GM18517 (cell line): ENCODE measurements at regions not wholly inside any gene's neighbourhood (a gene's known extent, or its start where the extent isn't known, plus 50 kb on each side); places are given as distances from the start of the nearest gene placed in this dataset.
"Not testable (repeated sequence)": the region's sequence is repeated elsewhere in the genome, so short reads cannot be mapped to it uniquely, and the experiment has no call there.

Source experiments
- ATAC-seq: cut with Tn5 transposase; IDR thresholded peaks from one replicate; pipeline ENCODE4 v1.9.1; 2021; ENCODE audit warnings: mild to moderate bottlenecking, moderate library complexity; ENCODE audit not compliant: unreplicated experiment

DNA sequence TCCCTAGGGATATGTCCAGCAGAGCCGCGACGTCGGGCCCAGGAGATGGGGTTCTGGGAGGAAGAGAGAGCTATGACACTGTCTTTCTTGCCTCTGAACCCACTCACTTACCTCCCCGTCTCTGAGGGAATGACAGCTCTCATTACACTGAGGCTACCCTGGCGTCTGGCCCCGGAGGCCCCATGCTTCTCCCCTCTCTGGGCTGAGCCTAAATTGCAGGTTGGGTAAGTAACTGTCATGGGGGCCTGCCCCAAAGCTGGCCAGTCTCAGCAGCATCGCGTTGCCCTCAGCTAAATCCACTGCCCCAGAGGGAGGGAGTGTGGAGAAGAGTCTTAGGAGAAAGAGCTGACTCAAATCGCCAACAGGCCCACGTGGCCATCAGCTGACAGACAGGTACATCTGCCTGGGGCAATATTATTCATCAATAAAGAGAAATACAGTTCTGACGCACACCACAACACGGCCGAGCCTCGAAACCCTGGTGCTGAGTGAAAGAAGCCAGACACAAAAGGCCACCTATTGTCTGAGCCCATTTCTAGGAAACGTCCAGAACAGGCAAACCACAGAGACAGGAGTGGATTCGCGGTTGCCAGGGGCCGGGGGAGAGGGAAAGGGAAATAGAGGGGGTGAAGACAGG lies 156.4 kb downstream of the C16orf95 start:
- ATAC-seq = no peak

DNA sequence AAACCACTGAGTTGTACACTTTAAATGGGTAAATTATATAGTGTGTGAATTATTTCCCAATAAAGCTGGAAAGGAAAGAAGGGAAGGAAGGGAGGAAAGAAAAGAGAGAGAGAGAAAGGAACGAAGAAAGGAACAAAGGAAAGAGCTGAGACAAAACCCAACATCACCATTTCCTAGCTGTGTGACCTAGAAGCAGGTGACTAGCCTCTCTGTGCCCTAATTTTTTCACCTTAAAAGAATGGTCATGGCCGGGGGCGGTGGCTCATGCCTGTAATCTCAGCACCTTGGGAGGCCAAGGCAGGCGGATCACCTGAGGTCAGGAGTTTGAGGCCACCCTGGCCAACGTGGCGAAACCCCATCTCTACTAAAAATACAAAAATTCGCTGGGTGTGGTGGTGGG lies 155.8 kb downstream of the C16orf95 start:
- not testable (repeated sequence) for ATAC-seq

DNA sequence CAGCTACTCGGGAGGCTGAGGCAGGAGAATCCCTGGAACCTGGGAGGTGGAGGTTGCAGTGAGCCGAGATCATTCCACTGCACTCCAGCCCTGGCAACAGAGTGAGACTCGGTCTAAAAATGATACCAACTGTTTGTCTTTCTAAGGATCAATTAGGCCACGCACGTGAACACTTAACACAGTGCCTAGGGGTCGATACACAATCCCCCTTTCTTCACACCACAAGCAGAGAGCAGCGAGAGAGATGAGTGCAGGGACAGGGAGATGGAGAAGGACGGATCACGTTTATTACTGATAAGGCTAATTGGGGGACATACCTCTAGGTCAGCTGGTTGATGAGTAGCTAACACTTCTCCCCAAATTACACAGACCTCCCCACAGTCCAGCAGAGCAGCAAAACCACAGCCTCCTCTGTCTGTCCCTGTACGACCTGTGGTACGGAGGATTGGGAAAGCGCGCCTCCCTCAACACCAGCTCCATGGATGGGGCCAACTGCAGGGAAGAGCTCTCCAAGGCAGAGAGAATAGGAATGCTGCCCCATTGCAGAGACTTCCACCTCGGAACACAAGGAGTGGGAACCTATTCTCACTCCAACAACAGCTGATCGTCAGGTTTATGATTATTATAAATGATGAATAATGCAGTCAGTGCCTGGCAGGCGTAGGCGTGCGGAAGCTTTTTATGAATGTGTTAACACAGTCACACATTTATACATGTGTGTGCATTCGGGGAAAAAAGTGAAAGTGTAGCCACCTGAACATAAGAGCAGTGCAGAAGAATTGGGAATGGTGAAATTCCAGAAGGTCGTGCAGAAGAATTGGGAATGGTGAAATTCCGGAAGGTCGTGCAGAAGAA lies 155.1 kb downstream of the C16orf95 start:
- no peak for ATAC-seq

DNA sequence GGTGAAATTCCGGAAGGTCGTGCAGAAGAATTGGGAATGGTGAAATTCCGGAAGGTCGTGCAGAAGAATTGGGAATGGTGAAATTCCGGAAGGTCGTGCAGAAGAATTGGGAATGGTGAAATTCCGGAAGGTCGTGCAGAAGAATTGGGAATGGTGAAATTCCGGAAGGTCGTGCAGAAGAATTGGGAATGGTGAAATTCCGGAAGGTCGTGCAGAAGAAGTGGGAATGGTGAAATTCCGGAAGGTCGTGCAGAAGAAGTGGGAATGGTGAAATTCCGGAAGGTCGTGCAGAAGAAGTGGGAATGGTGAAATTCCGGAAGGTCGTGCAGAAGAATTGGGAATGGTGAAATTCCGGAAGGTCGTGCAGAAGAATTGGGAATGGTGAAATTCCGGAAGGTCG lies 154.4 kb downstream of the C16orf95 start:
- ATAC-seq = not testable (repeated sequence)

DNA sequence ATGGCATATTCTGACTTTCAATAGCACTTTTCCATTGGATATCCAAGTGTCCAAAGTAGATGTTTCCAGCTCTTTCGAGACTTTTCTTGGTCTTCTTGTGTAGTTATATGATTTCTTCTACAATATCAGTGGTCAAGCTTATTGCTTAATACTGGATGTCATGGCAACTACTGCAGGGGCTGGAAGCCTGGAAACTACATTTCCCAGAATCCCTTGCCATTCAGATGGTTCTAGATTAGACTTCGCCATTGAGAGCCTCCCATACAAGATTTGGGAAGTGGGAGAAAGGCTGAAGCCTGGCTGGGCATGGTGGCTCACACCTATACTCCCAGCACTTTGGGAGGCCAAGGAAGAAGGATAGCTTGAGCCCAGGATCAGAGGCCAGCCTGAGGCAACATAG lies 153.6 kb downstream of the C16orf95 start:
- ATAC-seq = no peak

DNA sequence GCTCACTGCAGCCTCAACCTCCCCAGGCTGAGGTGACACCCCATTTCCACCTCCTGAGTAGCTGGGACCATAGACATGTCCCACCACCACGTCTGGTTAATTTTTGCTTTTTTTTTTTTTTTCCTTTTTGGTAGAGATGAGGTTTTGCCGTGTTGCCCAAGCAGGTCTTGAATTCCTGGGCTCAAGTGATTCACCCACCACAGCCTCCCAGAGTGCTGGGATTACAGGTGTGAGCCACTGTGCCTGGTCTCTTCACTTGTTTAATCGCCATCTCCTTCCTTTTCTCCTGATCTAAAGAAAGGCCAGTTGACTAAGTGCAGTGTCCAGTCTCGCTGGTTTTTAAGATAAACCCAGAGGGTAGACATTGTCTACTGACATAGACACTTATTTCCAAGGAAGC lies 152.0 kb downstream of the C16orf95 start:
- no peak for ATAC-seq

DNA sequence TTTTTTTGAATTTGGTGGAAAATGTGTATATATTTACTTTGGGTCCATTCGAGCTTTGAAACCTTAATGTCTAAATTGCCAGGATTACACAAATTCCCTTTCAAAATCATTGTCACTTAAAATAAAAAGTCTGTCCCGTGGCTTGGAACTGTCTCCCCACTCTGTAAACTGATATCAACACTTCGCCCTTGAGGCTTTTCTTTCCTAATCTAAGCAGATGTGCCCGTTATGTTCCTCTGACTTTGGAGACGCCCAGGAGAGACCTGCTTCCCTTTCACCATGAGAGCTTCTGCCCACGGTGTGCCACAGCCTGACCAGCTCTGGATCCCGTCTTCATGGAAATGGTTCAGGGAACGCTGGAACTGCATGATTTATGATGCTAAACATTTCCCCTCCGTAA lies 151.3 kb downstream of the C16orf95 start:
- no peak for ATAC-seq

DNA sequence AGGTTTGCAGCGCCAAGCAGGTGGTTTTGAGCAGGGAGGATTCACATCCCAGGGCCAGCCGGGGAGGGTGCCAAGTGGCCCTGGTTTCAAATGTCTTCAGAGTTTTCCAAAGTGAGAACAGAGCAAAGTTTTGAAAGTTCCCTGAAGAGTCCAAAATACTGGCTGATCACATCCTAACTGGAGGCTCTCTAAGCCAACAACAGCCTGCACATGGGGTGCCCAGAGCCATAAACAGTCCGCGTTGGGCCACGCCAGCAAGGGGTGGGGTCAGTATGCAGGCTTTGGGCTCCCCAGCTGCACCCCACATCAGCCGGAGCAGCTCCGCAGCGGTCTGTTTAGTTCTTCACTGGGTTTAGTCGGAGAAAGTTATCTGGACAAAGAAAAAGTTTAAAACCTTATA lies 150.9 kb downstream of the C16orf95 start:
- no peak for ATAC-seq

DNA sequence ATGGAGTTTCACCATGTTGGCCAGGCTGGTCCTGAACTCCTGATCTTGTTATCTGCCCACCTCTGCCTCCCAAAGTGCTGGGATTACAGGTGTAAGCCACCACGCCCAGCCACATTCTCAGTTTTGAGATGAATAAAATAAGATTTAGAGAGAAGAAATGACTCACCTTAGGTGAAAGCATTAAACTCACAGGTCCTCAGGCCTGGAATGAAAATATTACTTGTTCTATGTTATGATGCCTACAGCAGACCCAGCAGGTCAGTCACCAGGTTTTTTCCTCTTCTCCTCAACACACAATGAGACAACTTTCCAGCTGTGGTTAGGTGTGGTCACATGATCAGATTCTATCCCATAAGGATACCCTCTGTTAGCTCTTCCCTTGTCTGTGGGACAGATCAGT lies 150.3 kb downstream of the C16orf95 start:
- no peak for ATAC-seq

DNA sequence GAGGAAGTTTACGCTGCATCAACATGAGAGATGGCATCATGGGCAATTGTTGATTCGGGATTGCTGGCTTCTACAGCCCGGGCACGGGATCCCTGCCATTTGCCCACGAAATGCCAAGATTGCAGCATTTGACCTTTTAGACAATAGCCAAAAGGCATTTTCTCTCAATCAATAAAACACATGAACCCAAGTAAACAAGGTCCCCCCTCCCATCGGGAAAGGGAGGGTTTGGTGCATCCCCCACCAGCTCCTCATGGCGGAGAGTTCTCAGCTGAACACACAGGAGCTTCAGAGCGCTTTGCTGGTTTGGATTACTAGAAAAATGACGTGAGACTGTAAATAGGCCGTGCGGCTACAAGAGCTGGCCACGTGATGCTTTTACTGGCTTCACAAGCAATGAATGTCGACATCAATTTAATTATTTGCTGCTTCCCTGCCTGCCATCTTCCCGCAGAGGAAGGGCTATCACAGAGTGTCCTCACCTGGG lies 147.6 kb downstream of the C16orf95 start:
- no peak for ATAC-seq

DNA sequence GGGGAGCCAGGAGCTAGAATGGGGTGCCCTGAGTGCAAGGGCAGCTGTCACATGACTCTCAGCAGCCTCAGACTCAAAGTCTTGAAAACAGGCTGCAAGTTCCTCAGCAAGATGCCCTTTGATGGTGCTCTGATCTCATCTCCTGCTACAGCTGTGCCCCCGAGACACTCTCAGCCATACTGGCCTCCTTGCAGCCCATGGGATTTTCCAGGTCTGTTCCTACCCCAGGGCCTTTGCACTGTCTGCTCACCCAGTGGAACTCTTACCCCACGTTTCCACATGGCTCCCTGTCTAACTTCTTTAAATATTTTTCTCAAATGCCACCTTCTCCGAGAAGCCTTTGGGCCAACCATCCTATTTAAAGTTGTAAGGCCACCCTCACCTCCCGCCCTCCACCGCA lies 146.9 kb downstream of the C16orf95 start:
- no peak for ATAC-seq

DNA sequence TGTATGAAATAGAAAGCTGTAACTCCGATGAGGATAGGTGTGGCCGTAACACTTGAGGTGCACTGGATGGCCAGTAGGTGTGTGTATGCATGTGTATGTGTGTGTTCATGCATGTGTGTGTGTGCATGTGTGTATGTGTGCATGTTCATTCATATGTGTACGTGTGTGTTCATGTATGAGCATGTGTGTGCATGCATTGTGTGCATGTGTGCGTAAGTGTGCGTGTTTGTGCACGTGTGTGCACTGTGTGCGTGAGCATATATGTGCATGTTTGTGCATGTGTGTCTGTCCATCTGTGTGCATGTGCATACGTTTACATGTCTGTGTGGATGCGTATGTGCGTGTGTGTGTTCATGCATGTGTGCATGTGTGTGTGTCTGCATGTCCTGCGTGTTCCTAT lies 145.5 kb downstream of the C16orf95 start:
- no peak for ATAC-seq

DNA sequence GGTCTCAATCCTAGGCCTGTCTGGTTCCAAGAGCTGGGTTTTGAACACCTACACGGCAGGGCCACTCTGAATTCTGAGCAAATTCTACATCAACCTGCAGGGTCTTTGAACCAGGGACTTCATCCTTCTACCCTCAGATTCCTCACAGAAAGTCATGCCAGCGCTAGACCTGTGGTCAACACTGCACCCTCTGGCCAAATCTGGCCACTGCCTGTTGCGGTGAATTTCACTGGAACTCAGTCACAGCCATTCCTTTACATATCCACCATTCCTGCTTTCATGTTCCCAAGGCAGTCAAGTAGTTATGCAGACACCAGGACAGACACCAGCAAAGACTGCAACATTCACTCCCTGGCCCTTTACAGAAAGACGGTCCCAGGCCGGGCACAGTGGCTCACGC lies 144.6 kb downstream of the C16orf95 start:
- no peak for ATAC-seq

DNA sequence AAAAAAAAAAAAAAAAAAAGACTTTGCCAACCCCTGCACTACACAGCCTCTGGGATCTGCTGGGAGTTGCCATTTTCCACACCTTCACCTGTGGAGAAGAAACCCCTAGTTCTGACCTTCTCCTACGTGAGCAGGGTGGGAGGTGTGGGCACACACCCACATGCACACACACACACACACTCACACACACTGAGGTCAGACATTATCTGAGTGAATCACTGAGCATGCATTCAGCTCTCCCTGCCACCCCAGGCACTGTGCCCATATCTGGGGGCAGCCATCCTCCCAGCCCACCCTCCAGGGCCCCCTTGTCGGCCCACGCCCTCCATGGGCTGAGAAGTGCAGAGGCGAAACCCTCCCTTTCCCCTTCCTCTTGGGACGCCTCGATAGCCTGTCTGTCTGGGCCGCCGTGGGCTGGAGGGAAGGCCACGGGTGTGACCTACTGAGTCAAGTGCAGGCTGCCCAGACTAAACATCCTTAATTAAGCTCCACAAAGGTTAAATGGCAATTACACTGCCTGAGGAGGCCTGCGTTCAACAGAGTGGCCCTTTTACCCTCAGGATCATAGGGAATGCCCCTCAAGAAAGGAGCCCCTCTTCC lies 143.8 kb downstream of the C16orf95 start:
- ATAC-seq = no peak

DNA sequence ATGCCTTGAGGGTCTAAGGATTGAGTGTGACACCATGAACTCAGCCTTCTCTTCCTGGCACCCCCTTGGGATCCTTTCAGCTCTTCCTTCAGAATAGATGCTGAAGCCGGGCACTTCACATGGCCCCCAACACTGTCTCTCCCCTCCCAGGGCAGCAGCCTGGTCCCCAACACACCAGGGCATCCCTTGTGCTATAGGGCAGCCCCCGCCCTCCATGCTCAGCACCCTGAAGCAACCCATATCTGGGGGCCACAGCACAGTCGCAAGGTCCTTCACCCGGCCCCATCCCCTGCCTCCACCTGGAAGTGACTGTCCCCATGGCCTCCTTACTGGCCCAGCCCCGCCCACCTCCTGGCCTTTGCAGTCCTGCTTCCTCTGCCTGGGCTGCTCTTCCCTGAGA lies 143.1 kb downstream of the C16orf95 start:
- no peak for ATAC-seq

DNA sequence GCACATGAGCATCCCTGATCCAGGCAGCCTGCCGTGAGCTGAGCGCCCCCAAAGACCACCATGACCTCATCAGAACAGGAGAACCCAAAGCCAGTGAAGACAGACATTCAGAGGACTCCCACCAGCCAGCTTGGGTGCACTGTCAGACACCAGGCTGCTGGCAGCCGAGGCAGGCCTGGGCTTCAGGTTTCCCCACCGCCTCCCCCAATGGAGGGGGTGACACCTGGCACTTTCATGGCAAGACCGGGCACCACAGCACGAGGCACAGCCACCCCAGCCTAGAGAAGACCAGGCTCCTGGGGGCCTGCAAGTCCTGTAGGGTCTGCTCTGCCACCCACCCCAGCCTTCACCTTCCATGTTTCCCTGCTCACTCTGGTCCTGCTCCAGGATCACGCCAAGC lies 140.5 kb downstream of the C16orf95 start:
- no peak for ATAC-seq

DNA sequence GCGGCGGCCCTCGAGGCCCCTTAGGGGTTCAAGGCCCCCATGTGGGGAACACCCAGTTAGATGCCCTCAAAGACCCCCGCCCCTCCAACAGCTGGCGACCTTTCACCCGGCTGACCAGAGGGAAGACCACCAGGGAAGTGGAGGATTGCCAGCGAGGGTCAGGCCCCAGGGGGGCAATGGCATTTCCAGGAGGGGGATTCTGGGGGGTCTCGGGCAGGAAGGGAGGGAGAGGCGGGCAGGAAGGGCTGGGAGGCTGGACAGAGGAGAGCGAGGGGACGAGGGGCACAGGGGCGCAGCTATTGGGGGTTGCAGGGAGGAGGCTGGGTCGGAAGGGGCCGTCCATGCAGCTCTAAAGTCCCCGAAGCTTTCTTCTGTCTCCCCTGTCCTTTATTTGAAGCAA lies 139.5 kb downstream of the C16orf95 start:
- no peak for ATAC-seq

DNA sequence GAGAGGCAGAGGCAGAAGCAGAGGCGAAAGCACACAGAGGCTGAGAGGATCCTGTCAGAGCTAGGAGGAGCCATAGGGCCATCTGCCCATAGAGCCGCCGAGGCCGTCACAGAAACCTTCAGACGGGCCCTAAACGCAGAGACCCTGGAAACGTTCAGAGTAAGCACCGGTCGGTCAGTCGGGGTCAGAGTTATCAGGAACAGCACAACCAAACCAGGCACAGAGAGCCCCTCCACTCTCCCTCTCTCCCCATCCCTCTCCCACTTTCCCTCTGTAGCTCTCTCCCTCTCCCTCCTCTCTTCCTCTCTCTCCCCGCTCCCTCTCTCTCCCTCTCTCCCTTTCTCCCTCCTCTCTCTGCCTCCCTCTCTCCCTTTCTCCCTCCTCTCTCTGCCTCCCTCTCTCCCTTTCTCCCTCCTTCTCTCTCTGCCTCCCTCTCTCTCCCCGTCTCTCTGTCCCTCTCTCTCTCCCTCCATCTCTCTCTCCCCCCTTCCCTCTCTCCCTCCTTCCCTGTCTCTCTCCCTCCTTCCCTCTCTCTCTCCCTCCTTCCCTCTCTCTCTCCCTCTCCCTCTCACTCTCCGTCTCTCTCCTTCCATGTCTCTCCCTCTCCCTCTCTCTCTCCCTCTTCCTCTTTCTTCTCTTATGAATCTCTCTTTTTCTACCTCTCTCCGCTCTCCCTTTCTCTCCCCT lies 138.9 kb downstream of the C16orf95 start:
- no peak for ATAC-seq

DNA sequence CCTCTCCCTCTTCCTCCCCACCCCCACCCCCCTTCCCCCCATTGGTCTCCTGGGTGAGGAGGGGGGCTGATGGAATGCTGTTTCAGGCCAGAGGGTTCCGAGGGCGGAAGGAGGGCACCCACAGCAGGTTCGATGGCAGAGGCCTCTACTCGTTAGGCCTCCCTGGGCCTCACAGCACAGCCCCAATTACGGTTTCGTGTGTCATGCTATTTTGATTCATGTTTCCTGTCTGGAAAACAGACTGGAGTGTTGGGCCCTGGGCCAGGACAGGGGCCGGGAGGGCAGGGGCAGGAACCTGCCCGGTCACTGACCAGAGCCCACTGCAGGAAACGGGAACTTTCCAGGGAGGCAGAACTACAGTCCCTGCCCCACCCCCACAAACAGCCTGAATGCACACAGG lies 138.2 kb downstream of the C16orf95 start:
- no peak for ATAC-seq

DNA sequence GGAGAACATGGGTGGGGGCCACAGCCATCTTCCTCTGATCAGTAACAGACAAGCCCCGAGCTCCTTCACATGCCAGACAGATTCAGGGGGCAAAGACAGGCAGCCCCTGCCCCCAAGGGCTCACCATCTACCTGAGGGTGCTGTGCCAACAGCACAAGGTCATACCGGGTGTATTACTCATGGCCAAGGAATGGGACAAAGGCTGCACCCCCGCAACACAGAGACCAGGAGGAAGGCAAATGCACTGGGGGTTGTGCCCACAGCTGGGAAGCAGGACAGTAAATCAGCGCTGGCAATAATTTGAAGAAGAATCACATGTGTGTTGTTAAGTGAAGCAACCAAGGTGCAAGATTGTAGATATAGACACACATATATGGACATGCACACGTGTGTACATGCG lies 137.1 kb downstream of the C16orf95 start:
- ATAC-seq = no peak

DNA sequence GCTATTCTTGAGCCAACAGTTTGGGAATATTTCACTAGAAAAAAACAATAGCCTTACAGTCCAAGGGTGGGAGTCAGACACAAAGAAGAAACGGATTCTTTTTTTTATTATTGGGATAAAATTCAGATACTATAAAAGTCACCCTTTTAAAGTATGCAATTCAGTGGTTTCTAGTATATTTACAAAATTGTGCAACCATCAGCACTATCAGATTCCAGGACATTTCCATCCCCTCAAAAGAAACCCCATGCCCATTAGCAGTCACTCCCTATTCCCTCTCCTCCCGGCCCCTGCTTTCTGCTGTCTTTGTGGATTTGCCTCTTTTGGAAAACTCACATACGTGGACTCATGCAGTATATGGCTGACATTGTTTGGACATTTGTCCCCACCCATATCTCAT lies 134.4 kb downstream of the C16orf95 start:
- no peak for ATAC-seq
